Motor neuron (in vitro differentiated cells): ENCODE measurements at regions not wholly inside any gene's neighbourhood (a gene's known extent, or its start where the extent isn't known, plus 50 kb on each side); places are given as distances from the start of the nearest gene placed in this dataset.

Experiments
- ATAC-seq, 8 experiments: fragments of 200-7000 bp; cut with Tn5 transposase; replicated peaks in 6 of 8; 2 replicates each; pipeline ENCODE4 v1.8.0; 2021; ENCODE audit warnings: mild to moderate bottlenecking in 8 of 8, moderate library complexity in 8 of 8
- H3K27ac ChIP-seq, 2 donors: fragments of 250-450 bp; sonication (Bioruptor Pico); 2 replicates each; pipeline ENCODE4 v1.9.0; 2021; ENCODE audit warnings: antibody characterized with exemption in 2 of 2, mild to moderate bottlenecking in 2 of 2, moderate library complexity in 1 of 2
- H3K4me1 ChIP-seq, 2 donors: fragments of 250-450 bp; sonication (Bioruptor Pico); replicated peaks in 1 of 2; 2 replicates each; pipeline ENCODE4 v1.6.1; 2021; ENCODE audit warnings: antibody characterized with exemption in 2 of 2, mild to moderate bottlenecking in 2 of 2, moderate library complexity in 1 of 2
- H3K4me3 ChIP-seq, 5 donors: fragments of 250-450 bp; sonication (Bioruptor Pico); 2 replicates each; pipeline ENCODE4 v1.9.0; 2021; ENCODE audit warnings: antibody characterized with exemption in 5 of 5, mild to moderate bottlenecking in 5 of 5, moderate library complexity in 4 of 5
- WGBS, 10 experiments: fragments of 450-650 bp; shearing (Covaris generic); methylation state at CpG; one replicate each; pipeline ENCODE4 v1.0.0; 2022; 5-methylcytosine and 5-hydroxymethylcytosine counted together
- in situ Hi-C, 9 experiments: fragments of 400-800 bp; cut with MboI; loops; one replicate each; pipeline ENCODE4 v1.15.0; 2021; ENCODE audit warnings: low sequenced_read_pairs in 9 of 9, low pct_unique_long_range_greater_than_20kb in 2 of 9; ENCODE audit not compliant: unreplicated experiment in 9 of 9

DNA sequence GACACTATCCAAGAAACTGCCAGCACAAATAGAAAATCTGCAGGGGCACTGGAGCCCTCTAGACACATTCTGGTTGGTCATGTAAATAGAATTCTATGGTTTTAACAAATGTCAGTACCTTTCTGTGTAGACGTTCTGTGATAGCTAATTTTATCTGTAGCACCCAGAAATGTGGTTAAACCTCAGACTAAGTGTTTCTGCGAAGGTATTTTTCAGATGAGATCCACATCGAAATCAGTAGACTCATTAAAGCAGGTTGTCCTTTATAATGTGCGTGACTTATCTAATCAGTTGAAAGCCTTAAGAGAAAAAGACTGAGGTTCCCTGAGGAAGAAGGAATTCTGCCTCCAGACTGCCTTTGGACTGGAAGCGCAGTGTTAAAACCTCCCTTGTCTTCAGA lies 922.9 kb downstream of the EFNB2 start:
- WGBS, 10 experiments, result 18 to 100% (median 91%) methylated on average over 1 to 4 of the region's 5 CpGs; no CpG with 5 or more reads in 1 of the 10 experiments
- ATAC-seq, result no peak
- Histone ChIP-seq H3K4me1 (no peaks in the 10 kb centered on the region), H3K27ac (no peak overlapping the region), H3K4me3 (no peak overlapping the region)
- in situ Hi-C loops, result no loop called here

DNA sequence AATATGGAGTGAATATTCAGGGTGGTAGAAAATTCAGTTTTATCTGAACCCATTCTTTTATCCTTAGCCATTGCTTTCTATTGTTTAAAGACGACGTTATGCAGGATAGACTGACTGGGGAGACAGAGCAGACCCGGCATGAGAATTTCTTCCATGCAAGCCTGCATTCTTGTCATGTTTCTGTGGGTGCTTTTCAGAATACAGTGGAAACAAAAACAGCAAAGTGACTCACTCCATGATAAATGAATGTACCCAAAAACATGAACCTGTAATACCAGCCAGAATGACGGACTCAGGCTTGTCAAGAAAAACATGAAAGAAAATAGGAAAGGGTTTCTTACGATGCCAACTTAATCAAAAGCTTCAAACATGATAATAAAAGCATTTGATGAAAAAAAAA lies 924.0 kb downstream of the EFNB2 start:
- Histone ChIP-seq H3K4me1 (no peaks in the 10 kb centered on the region), H3K4me3 (no peak overlapping the region), H3K27ac (no peak overlapping the region)
- peak in 3 of 8 experiments; percentile 24 to 78 (median 52) for ATAC-seq
- WGBS, 10 experiments, result 0 to 62% (median 31%) methylated on average over 3 to 5 of the region's 5 CpGs
- in situ Hi-C loops, result no loop called here

DNA sequence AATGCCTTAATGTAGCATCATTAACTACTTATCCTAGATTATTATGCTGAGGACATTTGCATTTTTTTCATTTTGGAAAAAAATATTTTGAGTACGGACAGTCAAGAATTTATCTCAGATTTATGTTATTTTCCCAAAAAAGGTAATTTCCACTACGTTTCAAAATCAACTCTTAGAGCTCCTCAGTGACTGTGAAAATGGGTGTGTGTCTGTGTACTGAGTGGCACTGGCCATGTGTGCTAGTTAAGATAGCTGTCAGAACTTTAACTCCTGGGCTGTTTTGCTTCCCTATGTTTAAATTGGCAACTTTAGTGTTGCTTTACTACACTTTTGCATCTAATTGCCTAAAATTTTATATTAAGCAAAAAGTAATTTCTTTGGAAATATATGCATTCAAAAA lies 927.4 kb downstream of the EFNB2 start:
- in situ Hi-C loops, result no loop called here
- Histone ChIP-seq H3K27ac (no peak overlapping the region), H3K4me1 (no peaks in the 10 kb centered on the region), H3K4me3 (no peak overlapping the region)
- ATAC-seq, result no peak
- 0 to 91% (median 72%) methylated on average over 1 to 2 of the region's 2 CpGs for WGBS, 10 experiments

DNA sequence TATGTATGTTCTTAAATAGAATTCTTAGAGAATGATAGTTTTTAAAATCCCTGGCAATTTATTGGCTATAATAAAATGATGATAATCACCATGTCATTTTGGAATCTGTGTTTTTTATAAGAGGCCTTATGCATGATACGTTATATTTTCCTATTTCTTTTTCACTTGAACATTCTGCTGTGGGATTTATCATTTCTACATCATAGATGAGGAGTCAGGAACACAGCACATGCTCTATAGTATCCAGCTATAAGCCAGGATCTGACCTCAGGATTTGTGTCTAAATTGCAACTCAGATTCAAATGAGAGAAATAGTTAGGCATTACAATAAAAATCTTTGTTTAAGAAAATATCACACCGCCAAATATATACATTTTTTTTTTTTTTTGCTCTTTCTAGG lies 928.0 kb downstream of the EFNB2 start:
- Histone ChIP-seq H3K27ac (no peak overlapping the region), H3K4me3 (no peak overlapping the region), H3K4me1 (no peaks in the 10 kb centered on the region)
- 4 to 100% (median 73%) methylated on average over 1 to 2 of the region's 2 CpGs for WGBS, 10 experiments
- in situ Hi-C loops, result no loop called here
- no peak for ATAC-seq

DNA sequence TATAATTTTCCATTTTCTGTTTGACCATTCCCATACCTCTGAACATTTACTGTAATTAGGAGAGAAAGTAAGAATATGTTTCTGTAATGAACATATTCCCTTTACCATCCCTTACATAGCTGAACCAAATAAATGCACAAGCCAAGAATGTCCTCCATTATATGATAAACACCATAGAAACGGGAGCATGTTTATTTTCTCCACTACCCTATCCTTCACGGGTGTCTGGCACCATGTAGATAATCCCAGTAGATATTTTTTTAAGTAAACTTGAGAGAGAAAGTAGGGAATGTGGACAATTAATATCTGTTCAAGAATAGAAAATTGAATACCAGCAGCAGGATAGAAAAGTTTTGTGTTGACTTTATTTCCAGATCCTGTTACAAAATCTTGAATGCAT lies 928.4 kb downstream of the EFNB2 start:
- H3K27ac ChIP-seq, result no peak overlapping the region
- in situ Hi-C loops, result no loop called here
- H3K4me3 ChIP-seq, result no peak overlapping the region
- no peak for ATAC-seq
- no peaks in the 10 kb centered on the region for H3K4me1 ChIP-seq
- 0 to 100% (median 80%) methylated on average over 1 to 2 of the region's 2 CpGs; no CpG with 5 or more reads in 2 of the 10 experiments for WGBS, 10 experiments

DNA sequence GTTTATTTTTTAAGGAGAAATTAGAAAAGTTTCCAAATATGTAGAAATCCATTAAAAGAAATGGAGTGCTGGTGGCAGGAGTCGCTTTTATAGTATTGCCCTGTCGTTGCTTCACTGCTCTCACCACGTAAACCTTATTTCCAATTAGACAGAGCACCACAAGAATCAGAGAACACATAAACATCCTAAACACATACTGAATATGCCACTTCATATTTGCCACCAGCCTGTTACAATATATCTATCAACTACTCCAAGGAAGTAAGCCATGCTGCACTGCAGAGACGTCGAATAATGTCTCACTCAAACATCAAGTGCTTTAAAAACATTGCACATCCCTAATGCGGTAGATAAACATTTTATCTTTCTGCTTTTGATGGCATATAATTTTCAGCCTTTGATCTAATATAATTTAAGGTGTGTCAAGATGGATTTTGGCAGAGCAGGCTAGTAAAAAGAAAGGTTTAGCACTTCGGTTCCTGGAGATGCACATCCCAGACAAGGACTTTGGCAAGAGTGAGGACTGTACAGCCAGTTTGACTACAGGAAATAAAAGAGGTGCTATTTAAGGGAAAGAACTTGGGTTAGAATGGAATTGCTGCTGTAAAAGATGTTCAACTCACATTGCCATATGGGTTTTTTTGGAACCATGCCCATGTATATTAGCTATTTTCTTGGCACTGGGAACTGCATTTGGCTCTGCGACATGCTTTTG lies 932.3 kb downstream of the EFNB2 start:
- H3K4me3 ChIP-seq, result no peak overlapping the region
- no peaks in the 10 kb centered on the region for H3K4me1 ChIP-seq
- 27 to 100% (median 93%) methylated on average over 1 to 7 of the region's 8 CpGs for WGBS, 10 experiments
- in situ Hi-C loops, result no loop called here
- ATAC-seq, result no peak
- no peak overlapping the region for H3K27ac ChIP-seq

DNA sequence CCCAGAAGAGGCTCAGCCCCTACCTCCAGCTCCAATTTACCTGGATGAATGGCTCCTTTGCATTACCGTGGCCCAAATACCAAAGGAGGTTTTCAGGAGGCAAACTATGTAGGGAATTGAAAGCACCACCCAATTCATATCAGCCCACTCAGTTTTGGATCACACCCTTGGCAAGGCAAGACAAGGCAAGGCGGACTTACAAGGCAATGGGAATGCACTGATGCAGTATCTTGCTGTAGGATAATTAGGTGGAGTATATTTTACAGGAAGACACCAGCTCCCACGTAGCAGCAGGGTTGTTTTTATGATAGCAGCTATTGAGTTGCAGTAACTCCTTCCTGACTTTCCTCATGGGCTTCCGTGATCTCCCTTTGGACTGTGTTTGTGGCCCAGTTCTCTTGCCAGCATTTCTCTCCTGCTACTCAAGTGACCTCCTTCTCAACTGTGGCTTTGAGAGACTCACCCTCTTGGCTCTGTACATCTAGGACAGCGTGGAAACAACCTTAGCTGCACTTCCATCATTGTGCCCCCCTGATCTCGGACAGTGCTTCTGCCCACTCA lies 935.9 kb downstream of the EFNB2 start:
- WGBS, 10 experiments, result 5 to 100% (median 85%) methylated on average over 1 to 6 of the region's 6 CpGs
- in situ Hi-C loops, result no loop called here
- no peak overlapping the region for H3K27ac ChIP-seq
- peak in 1 of 8 experiments; percentile 26 for ATAC-seq
- H3K4me1 ChIP-seq, result no peaks in the 10 kb centered on the region
- H3K4me3 ChIP-seq, result no peak overlapping the region

DNA sequence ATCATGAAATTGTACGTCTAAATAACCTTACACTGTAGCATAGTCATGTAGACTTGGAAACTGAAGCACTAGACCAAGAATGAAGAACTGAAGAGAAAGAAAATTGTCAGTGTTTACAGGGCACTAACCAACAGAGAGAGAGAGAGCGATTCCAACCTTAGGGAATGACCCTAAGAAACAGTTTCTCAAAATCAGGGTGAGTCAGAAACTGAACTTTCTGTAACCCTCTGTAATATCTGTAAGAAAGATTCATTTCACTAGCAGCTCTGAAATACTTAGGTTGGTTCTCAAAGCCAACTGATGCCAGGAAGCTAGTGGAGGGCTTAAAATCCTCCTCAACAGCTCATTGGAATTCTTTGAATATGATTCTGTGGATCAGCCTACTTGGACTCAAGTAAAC lies 936.9 kb downstream of the EFNB2 start:
- 0 to 100% (median 74%) methylated on average over 1 to 2 of the region's 2 CpGs; no CpG with 5 or more reads in 1 of the 10 experiments for WGBS, 10 experiments
- H3K4me1 ChIP-seq, result no peaks in the 10 kb centered on the region
- no peak overlapping the region for H3K4me3 ChIP-seq
- peak in 2 of 8 experiments; percentile 7 to 62 for ATAC-seq
- in situ Hi-C loops, result no loop called here
- H3K27ac ChIP-seq, result no peak overlapping the region

DNA sequence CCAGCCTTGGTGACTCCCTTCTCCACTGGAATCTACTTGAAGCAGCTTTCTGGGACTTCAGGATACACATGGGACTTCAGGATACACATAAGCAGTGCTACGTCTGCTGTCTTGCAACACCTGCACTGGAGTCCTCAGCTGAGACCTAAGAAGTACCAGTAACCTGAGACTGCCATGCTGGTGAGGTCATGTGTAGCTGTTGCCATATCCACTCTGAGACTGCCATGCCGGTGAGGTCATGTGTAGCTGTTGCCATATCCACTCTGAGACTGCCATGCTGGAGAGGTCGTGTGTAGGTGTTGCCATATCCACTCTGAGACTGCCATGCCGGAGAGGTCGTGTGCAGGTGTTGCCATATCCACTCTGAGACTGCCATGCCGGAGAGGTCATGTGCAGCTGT lies 937.9 kb downstream of the EFNB2 start:
- no peak for ATAC-seq

DNA sequence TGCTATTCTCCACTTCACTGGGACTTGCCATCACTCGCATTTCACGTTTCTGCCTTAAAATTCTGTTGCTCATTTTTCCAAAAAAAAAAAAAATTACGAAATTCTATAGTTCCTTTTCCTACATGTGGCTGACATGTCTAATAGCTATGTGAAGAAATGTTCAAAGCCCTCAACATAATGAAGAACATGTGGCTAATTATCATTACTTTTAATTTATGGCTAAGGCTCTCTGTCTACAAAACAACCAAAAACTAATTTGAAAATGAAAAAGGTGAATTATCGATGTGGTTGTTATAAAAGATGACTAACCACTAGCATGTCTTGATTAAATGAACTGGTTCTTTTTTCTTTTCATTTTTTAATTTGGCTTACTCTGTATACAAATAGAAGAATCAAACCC lies 940.0 kb downstream of the EFNB2 start:
- no peaks in the 10 kb centered on the region for H3K4me1 ChIP-seq
- no peak overlapping the region for H3K4me3 ChIP-seq
- 4 to 100% (median 93%) methylated on average over 1 to 4 of the region's 4 CpGs for WGBS, 10 experiments
- in situ Hi-C loops, result no loop called here
- no peak overlapping the region for H3K27ac ChIP-seq
- no peak for ATAC-seq

More for the DNA sequence above, 937.9 kb downstream of the EFNB2 start:
- H3K27ac ChIP-seq, result no peak overlapping the region
- in situ Hi-C loops, result no loop called here
- no peaks in the 10 kb centered on the region for H3K4me1 ChIP-seq
- 43 to 100% methylated on average over 2 of the region's 6 CpGs; no CpG with 5 or more reads in 8 of the 10 experiments for WGBS, 10 experiments
- no peak overlapping the region for H3K4me3 ChIP-seq

DNA sequence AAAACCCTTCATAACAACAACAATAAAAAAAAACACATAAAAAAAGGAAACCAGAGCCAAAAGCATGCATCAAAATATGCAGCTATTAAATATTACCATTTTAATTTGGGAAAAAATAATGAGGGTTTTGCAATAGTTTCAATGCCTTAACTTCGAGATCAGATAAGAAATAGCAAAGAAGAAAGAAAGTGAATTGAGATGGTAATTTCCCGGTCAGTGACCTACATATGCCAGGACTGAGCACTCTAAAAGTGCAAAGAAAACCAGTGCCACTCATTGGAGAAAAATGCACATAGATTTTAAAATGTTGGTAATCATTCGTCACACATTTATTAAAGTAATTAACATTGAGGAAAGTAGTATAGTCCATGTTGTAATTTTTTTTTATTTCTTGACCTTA lies 944.2 kb downstream of the EFNB2 start:
- H3K27ac ChIP-seq, result no peak overlapping the region
- in situ Hi-C loops, result no loop called here
- no peak for ATAC-seq
- H3K4me3 ChIP-seq, result no peak overlapping the region
- WGBS, 10 experiments, result 12 to 88% (median 60%) methylated on average over 2 to 3 of the region's 3 CpGs; no CpG with 5 or more reads in 1 of the 10 experiments
- no peaks in the 10 kb centered on the region for H3K4me1 ChIP-seq

DNA sequence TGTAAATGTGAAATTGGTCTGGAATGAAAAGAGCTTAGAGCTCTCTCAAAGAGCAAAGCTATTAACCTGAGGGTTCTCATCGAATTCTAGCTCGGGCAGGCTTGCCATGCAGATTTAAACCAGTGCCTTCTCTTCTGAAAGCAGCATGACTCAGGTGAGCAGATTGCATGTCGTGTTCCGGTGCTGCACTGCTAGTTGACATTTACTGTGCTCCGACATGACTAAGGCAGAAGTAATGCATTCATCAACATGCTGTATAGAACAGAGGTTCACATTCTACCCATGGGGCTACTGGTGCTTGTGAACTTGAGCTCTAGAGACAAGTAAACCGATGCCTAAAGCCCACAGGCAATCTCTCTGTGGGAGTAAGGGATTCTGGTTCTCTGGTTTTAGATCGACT lies 947.7 kb downstream of the EFNB2 start:
- WGBS, 10 experiments, result 0 to 100% (median 86%) methylated on average over 1 to 7 of the region's 7 CpGs; no CpG with 5 or more reads in 2 of the 10 experiments
- in situ Hi-C loops, result no loop called here
- Histone ChIP-seq H3K27ac (no peak overlapping the region), H3K4me3 (no peak overlapping the region), H3K4me1 (no peaks in the 10 kb centered on the region)
- peak in 5 of 8 experiments; percentile 67 to 81 (median 73) for ATAC-seq

DNA sequence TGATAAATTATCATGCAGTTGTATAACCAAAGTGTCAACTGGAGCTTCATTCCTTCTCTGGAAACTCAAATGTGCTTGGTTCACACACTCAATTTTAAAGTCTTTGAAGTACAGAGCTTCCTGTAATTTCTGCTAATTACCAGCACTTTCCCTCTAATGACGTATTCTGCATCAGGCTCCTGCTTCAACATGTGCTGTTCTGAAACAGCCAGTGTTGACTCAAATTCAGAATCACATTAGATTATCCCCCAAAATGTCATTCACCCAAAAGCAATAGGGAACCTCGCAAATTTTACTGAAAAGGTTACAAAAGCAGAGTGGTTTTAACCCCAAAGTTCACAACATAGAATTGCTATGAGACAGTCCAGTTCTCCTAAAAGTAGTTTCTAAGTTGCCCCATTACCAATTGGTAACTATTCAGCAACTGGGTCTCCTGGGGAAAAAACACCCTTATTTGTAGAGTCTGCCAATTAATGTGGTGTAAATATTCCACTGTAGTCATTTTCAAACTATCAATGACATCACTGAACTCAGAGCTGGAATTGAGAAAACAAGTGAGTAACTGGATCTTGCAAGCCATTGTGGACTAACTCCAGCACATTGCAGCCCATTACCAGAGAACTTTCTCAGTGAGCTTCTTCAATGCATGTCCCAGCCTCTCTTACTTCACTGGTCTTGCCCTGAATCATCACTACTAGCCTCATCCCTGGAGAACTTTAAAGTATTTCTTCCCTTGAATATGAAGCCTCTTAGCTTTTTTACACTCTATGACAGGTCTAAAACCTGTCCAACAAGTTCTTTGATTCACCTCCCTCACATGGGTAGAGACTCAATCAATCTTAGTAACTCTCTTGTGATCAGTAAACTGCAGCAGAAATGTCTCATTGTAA lies 955.4 kb downstream of the EFNB2 start:
- in situ Hi-C loops, result no loop called here
- Histone ChIP-seq H3K4me1 (no peaks in the 10 kb centered on the region), H3K4me3 (no peak overlapping the region), H3K27ac (no peak overlapping the region)
- WGBS, 10 experiments, result 0 to 100% (median 80%) methylated on average over 1 to 2 of the region's 2 CpGs; no CpG with 5 or more reads in 1 of the 10 experiments
- no peak for ATAC-seq
